Neural cell (in vitro differentiated cells): ENCODE measurements at regions not wholly inside any gene's neighbourhood (a gene's known extent, or its start where the extent isn't known, plus 50 kb on each side); places are given as distances from the start of the nearest gene placed in this dataset.

Experiments
- H2AFZ ChIP-seq: fragments of 200-600, 300-800 bp; sonication (generic), shearing (Covaris generic); 2 replicates; pipeline ENCODE4 v1.6.0; 2014; ENCODE audit warnings: low read depth, mild to moderate bottlenecking, antibody characterized with exemption, low read length, moderate library complexity
- H3F3A ChIP-seq: fragments of 200-600 bp; shearing (Covaris generic); 2 replicates; pipeline ENCODE4 v1.6.1; 2016; ENCODE audit warnings: mild to moderate bottlenecking, moderate library complexity, mixed read lengths, antibody characterized with exemption, low read length; ENCODE audit not compliant: insufficient read depth, poor library complexity, severe bottlenecking
- H3K27ac ChIP-seq: fragments of 200-600, 300-800 bp; sonication (generic), shearing (Covaris generic); 2 replicates; pipeline ENCODE4 v1.5.1; 2014; ENCODE audit warnings: mild to moderate bottlenecking, low read length, moderate library complexity
- H3K27me3 ChIP-seq: fragments of 300-800, 200-600 bp; sonication (generic), shearing (Covaris generic); 2 replicates; pipeline ENCODE4 v1.6.0; 2014; ENCODE audit warnings: mild to moderate bottlenecking, low read depth, low read length, moderate library complexity; ENCODE audit not compliant: insufficient read depth
- H3K36me3 ChIP-seq: fragments of 300-800, 200-600 bp; sonication (generic), shearing (Covaris generic); 2 replicates; pipeline ENCODE4 v1.5.1; 2014; ENCODE audit warnings: mild to moderate bottlenecking, antibody characterized with exemption, low read length, moderate library complexity; ENCODE audit not compliant: insufficient read depth
- H3K4me2 ChIP-seq: fragments of 300-800, 200-600 bp; sonication (generic), shearing (Covaris generic); 2 replicates; pipeline ENCODE4 v1.6.0; 2014; ENCODE audit warnings: mild to moderate bottlenecking, low read length
- H3K4me3 ChIP-seq: fragments of 300-800, 200-600 bp; sonication (generic), shearing (Covaris generic); 2 replicates; pipeline ENCODE4 v1.5.1; 2014; ENCODE audit warnings: mild to moderate bottlenecking, low read length, moderate library complexity
- H3K79me2 ChIP-seq: fragments of 200-600 bp; shearing (Covaris generic); replicated peaks from 2 replicates; pipeline ENCODE4 v1.6.0; 2014; ENCODE audit warnings: mild to moderate bottlenecking, low read length, moderate library complexity; ENCODE audit not compliant: insufficient read depth
- H3K9ac ChIP-seq: fragments of 300-800, 200-600 bp; sonication (generic), shearing (Covaris generic); 2 replicates; pipeline ENCODE4 v1.6.1; 2016; ENCODE audit warnings: mild to moderate bottlenecking, low read length, mixed read lengths
- H3K9me2 ChIP-seq: fragments of 200-600 bp; shearing (Covaris generic); 2 replicates; pipeline ENCODE4 v1.6.1; 2016; ENCODE audit warnings: mild to moderate bottlenecking, low read length, mixed read lengths; ENCODE audit not compliant: insufficient read depth
- H3K9me3 ChIP-seq: fragments of 200-600, 300-800 bp; sonication (generic), shearing (Covaris generic); 2 replicates; pipeline ENCODE4 v1.6.1; 2016; ENCODE audit warnings: mild to moderate bottlenecking, mixed run types, low read length, moderate library complexity, mixed read lengths
- H4K20me1 ChIP-seq: fragments of 200-600 bp; shearing (Covaris generic); 2 replicates; pipeline ENCODE4 v1.6.1; 2016; ENCODE audit warnings: mild to moderate bottlenecking, mixed run types; ENCODE audit not compliant: insufficient read depth
- EP300 ChIP-seq: fragments of 450-650 bp; conservative IDR thresholded peaks from 2 replicates; pipeline ENCODE4 v1.6.1; 2014; ENCODE audit warnings: antibody characterized with exemption, mild to moderate bottlenecking, moderate library complexity; ENCODE audit not compliant: poor library complexity, severe bottlenecking
- EZH2 ChIP-seq: fragments of 200-600, 300-800 bp; shearing (Covaris generic), sonication (generic); IDR thresholded peaks from 2 replicates; pipeline ENCODE4 v1.6.1; 2014; ENCODE audit warnings: antibody characterized with exemption, low read length, borderline replicate concordance, mild to moderate bottlenecking; ENCODE audit not compliant: insufficient read depth, poor library complexity, severe bottlenecking
- MXI1 ChIP-seq: fragments of 450-650 bp; conservative IDR thresholded peaks from 2 replicates; pipeline ENCODE4 v1.6.1; 2014; ENCODE audit warnings: antibody characterized with exemption, mild to moderate bottlenecking; ENCODE audit not compliant: poor library complexity, severe bottlenecking
- POLR2AphosphoS5 ChIP-seq: IDR thresholded peaks from 2 replicates; pipeline ENCODE4 v1.6.1; 2012
- RAD21 ChIP-seq: fragments of 450-650 bp; conservative IDR thresholded peaks from 2 replicates; pipeline ENCODE4 v1.6.1; 2014; ENCODE audit warnings: antibody characterized with exemption, mild to moderate bottlenecking, moderate library complexity
- REST ChIP-seq: IDR thresholded peaks from 2 replicates; pipeline ENCODE4 v1.6.1; 2012; ENCODE audit warnings: borderline replicate concordance
- SMC3 ChIP-seq: fragments of 450-650 bp; conservative IDR thresholded peaks from 2 replicates; pipeline ENCODE4 v1.6.1; 2014; ENCODE audit warnings: antibody characterized with exemption, mild to moderate bottlenecking, moderate library complexity; ENCODE audit not compliant: poor library complexity
- TAF1 ChIP-seq: IDR thresholded peaks from 2 replicates; pipeline ENCODE4 v1.6.1; 2012; ENCODE audit warnings: low read depth
- TF ChIP-seq, protein P1 (sequence below): fragments of 450-650 bp; IDR thresholded peaks from 2 replicates; pipeline ENCODE4 v1.5.1; 2014; ENCODE audit warnings: antibody characterized with exemption, mild to moderate bottlenecking, moderate library complexity; ENCODE audit not compliant: poor library complexity, severe bottlenecking

GRCh38 chr1:168905633-168906032 lies 176.6 kb upstream of the DPT start:
- no peak for TF ChIP-seq SMC3
- no peak for TF ChIP-seq TAF1
- TF ChIP-seq MXI1: no peak
- TF ChIP-seq POLR2AphosphoS5: no peak
- TF ChIP-seq, protein P1, sequence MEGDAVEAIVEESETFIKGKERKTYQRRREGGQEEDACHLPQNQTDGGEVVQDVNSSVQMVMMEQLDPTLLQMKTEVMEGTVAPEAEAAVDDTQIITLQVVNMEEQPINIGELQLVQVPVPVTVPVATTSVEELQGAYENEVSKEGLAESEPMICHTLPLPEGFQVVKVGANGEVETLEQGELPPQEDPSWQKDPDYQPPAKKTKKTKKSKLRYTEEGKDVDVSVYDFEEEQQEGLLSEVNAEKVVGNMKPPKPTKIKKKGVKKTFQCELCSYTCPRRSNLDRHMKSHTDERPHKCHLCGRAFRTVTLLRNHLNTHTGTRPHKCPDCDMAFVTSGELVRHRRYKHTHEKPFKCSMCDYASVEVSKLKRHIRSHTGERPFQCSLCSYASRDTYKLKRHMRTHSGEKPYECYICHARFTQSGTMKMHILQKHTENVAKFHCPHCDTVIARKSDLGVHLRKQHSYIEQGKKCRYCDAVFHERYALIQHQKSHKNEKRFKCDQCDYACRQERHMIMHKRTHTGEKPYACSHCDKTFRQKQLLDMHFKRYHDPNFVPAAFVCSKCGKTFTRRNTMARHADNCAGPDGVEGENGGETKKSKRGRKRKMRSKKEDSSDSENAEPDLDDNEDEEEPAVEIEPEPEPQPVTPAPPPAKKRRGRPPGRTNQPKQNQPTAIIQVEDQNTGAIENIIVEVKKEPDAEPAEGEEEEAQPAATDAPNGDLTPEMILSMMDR: no peak
- Histone ChIP-seq H3K9me2 (no peaks in the 10 kb centered on the region), H3K27me3 (no peaks in the 10 kb centered on the region)

GRCh38 chr1:168906367-168906766 lies 177.4 kb upstream of the DPT start:
- Histone ChIP-seq H3K27me3 (no peaks in the 10 kb centered on the region), H3K4me3 (no peak overlapping the region), H3K79me2 (no peaks in the 10 kb centered on the region), H3F3A (no peaks in the 10 kb centered on the region), H2AFZ (no peak overlapping the region), H3K27ac (no peak overlapping the region), H3K9me3 (no peaks in the 10 kb centered on the region), H3K36me3 (no peaks in the 10 kb centered on the region), H3K4me2 (no peak overlapping the region), H3K9me2 (no peaks in the 10 kb centered on the region), H4K20me1 (no peaks in the 10 kb centered on the region), H3K9ac (no peak overlapping the region)
- no peak for TF ChIP-seq POLR2AphosphoS5
- TF ChIP-seq TAF1: no peak
- no peak for TF ChIP-seq MXI1
- no peak for TF ChIP-seq REST
- TF ChIP-seq EP300: no peak

More at GRCh38 chr1:168905633-168906032, 176.6 kb upstream of the DPT start:
- Histone ChIP-seq H3K36me3 (no peaks in the 10 kb centered on the region), H4K20me1 (no peaks in the 10 kb centered on the region), H3K9ac (no peak overlapping the region), H3K4me3 (no peak overlapping the region), H3K9me3 (no peaks in the 10 kb centered on the region), H3F3A (no peaks in the 10 kb centered on the region), H3K4me2 (no peak overlapping the region), H2AFZ (no peak overlapping the region), H3K79me2 (no peaks in the 10 kb centered on the region), H3K27ac (no peak overlapping the region)

DNA sequence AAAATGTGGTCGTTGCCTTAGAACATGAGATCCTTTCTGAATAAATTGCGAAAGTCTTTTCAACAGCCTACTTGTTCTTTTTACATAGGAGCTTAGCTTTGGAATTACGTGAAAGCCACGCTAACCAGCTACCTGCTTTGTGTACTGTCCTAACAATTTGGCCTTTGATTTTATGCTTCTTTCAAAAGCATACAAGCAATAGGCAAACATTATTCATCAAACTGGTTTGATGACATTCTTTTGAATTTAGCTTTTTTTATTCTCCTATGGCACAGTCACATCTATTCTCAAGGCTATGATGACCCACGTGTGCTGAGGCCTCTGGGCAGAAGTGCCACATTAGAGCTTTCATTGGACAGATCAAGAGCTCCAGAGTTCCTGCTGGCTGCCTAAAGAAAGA lies 178.0 kb upstream of the DPT start:
- H2AFZ ChIP-seq: no peak overlapping the region

More for the DNA sequence above, 178.0 kb upstream of the DPT start:
- no peaks in the 10 kb centered on the region for H4K20me1 ChIP-seq
- no peak overlapping the region for H3K9ac ChIP-seq
- H3K27me3 ChIP-seq: no peaks in the 10 kb centered on the region
- no peak overlapping the region for H3K27ac ChIP-seq
- TF ChIP-seq EP300 (no peak), EZH2 (no peak), SMC3 (no peak), POLR2AphosphoS5 (no peak), RAD21 (no peak), MXI1 (no peak), REST (no peak), TAF1 (no peak)
- H3K9me3 ChIP-seq: no peaks in the 10 kb centered on the region
- H3K36me3 ChIP-seq: no peaks in the 10 kb centered on the region
- no peak overlapping the region for H3K4me3 ChIP-seq
- H3K79me2 ChIP-seq: no peaks in the 10 kb centered on the region
- no peaks in the 10 kb centered on the region for H3F3A ChIP-seq
- no peaks in the 10 kb centered on the region for H3K9me2 ChIP-seq
- no peak overlapping the region for H3K4me2 ChIP-seq
